ENCODE measurements at regions not wholly inside any gene's neighbourhood (a gene's known extent, or its start where the extent isn't known, plus 50 kb on each side); places are given as distances from the start of the nearest gene placed in this dataset.

DNA sequence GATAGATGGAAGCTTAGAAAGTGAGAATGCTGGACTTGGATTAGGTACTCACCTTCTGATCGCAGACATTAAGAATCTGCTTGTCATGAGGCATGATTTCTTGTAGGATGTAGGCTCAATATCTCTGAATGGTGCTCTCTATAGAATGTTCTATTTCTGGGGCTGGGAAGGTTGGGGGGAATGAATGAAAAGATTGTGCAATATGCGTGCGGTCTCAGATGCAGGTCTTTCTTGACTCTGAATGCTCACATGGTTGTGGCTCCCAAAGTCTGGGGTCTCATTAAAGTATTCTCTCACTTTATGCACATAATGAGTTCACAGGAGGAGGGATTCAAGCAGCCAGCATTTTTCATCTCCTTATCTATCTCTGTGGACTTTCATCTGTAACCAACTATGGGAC lies 482.0 kb upstream of the CD180 start:
- no peak overlapping the region for H2BK120ac ChIP-seq (ENCODE audit: low read depth, low read length, poor library complexity, severe bottlenecking)
- H2BK20ac ChIP-seq (ENCODE audit: low read depth, low read length, poor library complexity, severe bottlenecking) = no peak overlapping the region
- Mint-ChIP-seq H3K27me3 (ENCODE audit: low read depth) (no peaks in the 10 kb centered on the region; the same call in 1 of the 2 replicates), H3K9me3 (peaks cover 0 to 9% of the 10 kb centered on the region in 2 experiments; a peak in 1 of 5 replicates), H3K36me3 (ENCODE audit: insufficient read depth in 1 of 3, low read depth in 3 of 3) (peaks cover 0 to 7% (median 6%) of the 10 kb centered on the region in 3 experiments; a peak in 3 of 7 replicates), H3K4me1 (peaks cover 21% of the 10 kb centered on the region in 2 experiments), H3K4me3 (no peak overlapping the region), H3K27ac (no peak overlapping the region; a peak in 1 of 7 replicates)
- H2BK5ac ChIP-seq (ENCODE audit: insufficient read length, low read length) = no peak overlapping the region
- no peaks in the 10 kb centered on the region for H3K23me2 ChIP-seq (ENCODE audit: insufficient read length, low read depth, low read length, poor library complexity, severe bottlenecking)
- no peak overlapping the region for H2AFZ ChIP-seq (ENCODE audit: low read length)
- no peak overlapping the region for H3T11ph ChIP-seq (ENCODE audit: low read length)
- H3K4me1 ChIP-seq (ENCODE audit: insufficient read depth, low read length) = peaks cover 7% of the 10 kb centered on the region; the same call in 1 of the 2 replicates
- no peak overlapping the region for H3K18ac ChIP-seq (ENCODE audit: insufficient read length, low read depth, low read length)
- H3K9me3 ChIP-seq (ENCODE audit: control insufficient read depth, low read depth, low read length) = no peaks in the 10 kb centered on the region
- H2BK12ac ChIP-seq (ENCODE audit: insufficient read length, low read depth, low read length) = no peak overlapping the region
- no peak overlapping the region for H4K8ac ChIP-seq (replicated peaks; ENCODE audit: insufficient read length, low read depth, low read length)
- H3K27me3 ChIP-seq (ENCODE audit: insufficient read depth, low read length) = no peaks in the 10 kb centered on the region
- H4K91ac ChIP-seq (ENCODE audit: insufficient read length, low read depth, low read length) = no peak overlapping the region
- no peak overlapping the region for H4K5ac ChIP-seq (ENCODE audit: insufficient read length, low read depth, low read length)
- no peak overlapping the region for H3K4ac ChIP-seq (ENCODE audit: low read depth, low read length)
- no peaks in the 10 kb centered on the region for H3K79me2 ChIP-seq (ENCODE audit: insufficient read depth, low read length)
- H3K23ac ChIP-seq (ENCODE audit: insufficient read length, low read depth, low read length) = no peak overlapping the region
- no peak overlapping the region for H2BK15ac ChIP-seq (ENCODE audit: low read depth, low read length)
- no CpG with 5 or more reads among the region's 3 CpGs for WGBS (ENCODE audit: extremely low coverage, insufficient read length, low lambda C conversion rate)
- no peak overlapping the region for H3K9ac ChIP-seq (ENCODE audit: extremely low read depth, insufficient read length, low read length)
- H3K27ac ChIP-seq (ENCODE audit: insufficient read length, low read depth, low read length) = no peak overlapping the region
- no peak overlapping the region for H3K14ac ChIP-seq (ENCODE audit: insufficient read depth, low read length)
- no peaks in the 10 kb centered on the region for H4K20me1 ChIP-seq (ENCODE audit: control insufficient read depth, insufficient read depth, insufficient read length)
- no peak overlapping the region for H2AK5ac ChIP-seq (ENCODE audit: insufficient read length, low read length)
- no peak overlapping the region for H3K56ac ChIP-seq (ENCODE audit: insufficient read length, low read depth, low read length)
- H3K79me1 ChIP-seq (ENCODE audit: insufficient read depth, low read depth, low read length, poor library complexity, severe bottlenecking) = no peaks in the 10 kb centered on the region
- H3K4me2 ChIP-seq (ENCODE audit: insufficient read depth, insufficient read length, low read length) = no peak overlapping the region
- DNase-seq = no peak
- no peak for TF ChIP-seq CTCF (conservative IDR thresholded peaks at IDR 0.05)
